NB4 (cell line): ENCODE measurements at regions not wholly inside any gene's neighbourhood (a gene's known extent, or its start where the extent isn't known, plus 50 kb on each side); places are given as distances from the start of the nearest gene placed in this dataset.
"Not testable (repeated sequence)": the region's sequence is repeated elsewhere in the genome, so short reads cannot be mapped to it uniquely, and the experiment has no call there.

ENCODE experiments used
- DNase-seq: peaks from one replicate; pipeline ENCODE4 v3.0.0; 2010; ENCODE audit warnings: low read depth
- H3K4me3 ChIP-seq: one replicate; pipeline ENCODE4 v1.5.1; 2011; ENCODE audit warnings: mild to moderate bottlenecking, low read depth, low read length, moderate library complexity
- CTCF ChIP-seq: IDR thresholded peaks from one replicate; pipeline ENCODE4 v1.5.1; 2012; ENCODE audit warnings: low read depth, low read length
- MAX ChIP-seq: IDR thresholded peaks from 2 replicates; pipeline ENCODE4 v1.6.1; 2011; ENCODE audit warnings: low read depth, low read length
- MYC ChIP-seq: IDR thresholded peaks from 2 replicates; pipeline ENCODE4 v1.6.1; 2011; ENCODE audit warnings: low read depth, low read length
- POLR2A ChIP-seq: IDR thresholded peaks from 2 replicates; pipeline ENCODE4 v1.6.1; 2011; ENCODE audit warnings: mild to moderate bottlenecking; ENCODE audit not compliant: insufficient read length; ENCODE audit errors: extremely low read depth

DNA sequence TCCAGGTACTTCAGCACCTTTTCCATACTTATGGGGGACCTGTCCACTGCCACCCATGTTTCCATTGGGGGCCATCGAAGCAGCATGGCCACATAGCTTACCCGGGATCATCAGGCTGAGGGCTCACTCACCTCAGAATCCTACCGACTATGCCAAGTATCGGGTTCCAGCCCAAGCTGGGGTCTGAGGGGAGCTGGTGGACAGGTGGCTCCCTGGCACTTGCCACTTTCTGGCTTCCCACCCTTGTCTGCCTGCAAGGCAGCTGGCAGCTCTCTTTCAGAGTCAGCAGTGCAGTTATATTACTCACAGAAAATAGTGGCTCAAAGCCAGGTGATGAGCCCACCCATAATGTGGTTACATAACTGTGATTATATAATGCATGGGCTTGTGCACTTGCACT lies 1153.8 kb downstream of the STIM2 start:
- DNase-seq, result no peak
- no peak overlapping the region for H3K4me3 ChIP-seq
- TF ChIP-seq CTCF (no peak), POLR2A (no peak), MAX (no peak), MYC (no peak)

GRCh38 chr4:28015996-28016395 lies 1155.4 kb downstream of the STIM2 start:
- DNase-seq, result no peak
- TF ChIP-seq CTCF, result no peak
- no peak for TF ChIP-seq MAX
- TF ChIP-seq POLR2A, result no peak
- no peak for TF ChIP-seq MYC
- no peak overlapping the region for H3K4me3 ChIP-seq

DNA sequence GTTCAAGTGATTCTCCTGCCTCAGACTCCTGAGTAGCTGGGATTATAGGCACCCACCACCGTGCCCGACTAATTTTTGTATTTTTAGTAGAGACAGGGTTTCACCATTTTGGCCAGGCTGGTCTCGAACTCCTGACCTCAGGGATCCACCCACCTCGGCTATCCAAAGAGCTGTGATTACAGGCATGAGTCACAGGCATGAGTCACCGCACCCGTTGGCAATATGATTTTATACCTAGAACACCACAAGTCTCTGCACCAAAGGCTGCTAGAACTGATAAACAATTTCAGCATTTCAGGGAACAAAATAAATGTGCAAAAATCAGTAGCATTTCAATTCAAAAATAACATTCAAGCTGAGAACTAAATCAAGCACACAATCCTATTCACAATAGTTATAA lies 1177.6 kb downstream of the STIM2 start:
- H3K4me3 ChIP-seq, DNase-seq: not testable (repeated sequence)

DNA sequence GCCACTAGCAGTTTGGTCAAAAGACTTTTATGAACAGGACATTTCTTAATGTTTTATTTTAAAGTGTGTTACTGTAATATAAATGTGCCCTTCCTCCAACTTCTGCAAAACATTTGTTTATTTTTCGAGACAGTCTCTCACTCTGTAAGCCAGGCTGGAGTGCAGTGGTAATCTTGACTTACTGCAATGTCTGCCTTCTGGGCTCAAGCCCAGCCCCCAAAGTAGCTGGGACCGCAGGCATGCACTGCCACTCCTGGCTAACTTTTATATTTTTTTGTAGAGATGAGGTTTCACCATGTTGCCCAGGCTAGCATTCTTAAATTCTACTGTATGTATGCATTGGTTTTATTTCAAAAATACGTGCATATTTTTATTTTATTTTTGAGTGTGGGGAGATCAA lies 1201.9 kb downstream of the STIM2 start:
- no peak for TF ChIP-seq MYC
- no peak for TF ChIP-seq POLR2A
- TF ChIP-seq MAX, result no peak
- TF ChIP-seq CTCF, result no peak
- no peak overlapping the region for H3K4me3 ChIP-seq
- no peak for DNase-seq

GRCh38 chr4:28073860-28074555 lies 1213.4 kb downstream of the STIM2 start:
- no peak for TF ChIP-seq CTCF
- TF ChIP-seq MAX, result no peak
- TF ChIP-seq POLR2A, result no peak
- no peak for TF ChIP-seq MYC
- no peak overlapping the region for H3K4me3 ChIP-seq
- DNase-seq, result no peak

DNA sequence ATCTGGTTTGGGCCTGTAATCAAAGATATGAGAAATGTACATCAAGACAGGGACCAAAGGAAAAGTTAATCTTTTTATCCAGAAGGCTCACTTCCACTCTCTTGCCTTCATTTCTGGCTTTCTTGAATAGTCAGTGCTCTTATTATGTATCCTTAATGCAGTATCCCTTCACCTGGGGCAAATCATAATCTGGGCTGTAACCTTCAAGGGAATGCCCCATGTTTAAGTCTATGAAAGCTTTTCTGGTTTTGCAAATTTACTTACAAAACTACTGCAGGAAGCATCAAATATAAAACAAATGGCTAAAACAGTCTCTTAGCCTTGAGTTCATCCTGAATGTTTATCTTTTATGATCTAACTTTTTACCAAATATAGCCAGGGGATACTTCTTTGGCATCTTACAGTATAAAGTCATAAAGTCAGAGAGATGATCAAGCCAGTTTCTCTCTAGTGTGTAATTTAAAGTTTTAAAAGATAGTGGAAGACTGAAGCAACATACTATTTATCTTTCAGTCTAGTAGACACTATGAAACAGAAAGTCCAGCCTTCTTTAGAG lies 1214.8 kb downstream of the STIM2 start:
- no peak overlapping the region for H3K4me3 ChIP-seq
- TF ChIP-seq POLR2A (no peak), MYC (no peak), CTCF (no peak), MAX (no peak)
- no peak for DNase-seq

GRCh38 chr4:28077203-28077602 lies 1216.6 kb downstream of the STIM2 start:
- not testable (repeated sequence) for H3K4me3 ChIP-seq, DNase-seq
